ENCODE measurements at regions not wholly inside any gene's neighbourhood (a gene's known extent, or its start where the extent isn't known, plus 50 kb on each side); places are given as distances from the start of the nearest gene placed in this dataset.

DNA sequence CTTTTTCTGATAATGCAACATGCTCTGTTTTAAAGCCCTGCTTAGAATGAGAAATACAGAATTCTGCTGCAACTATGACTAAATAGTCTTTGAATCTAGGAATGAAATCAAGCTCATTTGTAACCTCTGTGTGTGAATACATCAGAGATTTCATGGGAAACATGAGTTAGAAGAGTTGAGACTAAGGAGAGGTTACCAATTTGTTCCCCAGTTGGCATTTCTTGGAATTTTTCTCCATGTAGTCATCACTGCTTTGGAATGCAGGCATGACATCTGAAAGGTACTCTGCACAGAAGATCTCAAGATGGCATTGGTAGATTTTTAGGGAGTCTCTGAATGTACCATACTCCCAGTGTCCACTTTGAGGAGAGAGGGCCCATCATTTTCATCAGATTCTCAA lies 237.2 kb downstream of the TFAP2A start:
- Histone ChIP-seq H4K20me1 (ENCODE audit: control insufficient read depth, insufficient read depth, insufficient read length) (no peaks in the 10 kb centered on the region), H2BK15ac (ENCODE audit: low read depth, low read length) (no peak overlapping the region), H3K4me2 (ENCODE audit: insufficient read depth, insufficient read length, low read length) (no peak overlapping the region), H3K27ac (ENCODE audit: insufficient read length, low read depth, low read length) (no peak overlapping the region), H3K18ac (ENCODE audit: insufficient read length, low read depth, low read length) (no peak overlapping the region), H4K91ac (ENCODE audit: insufficient read length, low read depth, low read length) (no peak overlapping the region), H2AK5ac (ENCODE audit: insufficient read length, low read length) (no peak overlapping the region), H3K4ac (ENCODE audit: low read depth, low read length) (no peak overlapping the region), H3K23me2 (ENCODE audit: insufficient read length, low read depth, low read length, poor library complexity, severe bottlenecking) (no peaks in the 10 kb centered on the region), H3K9me3 (ENCODE audit: control insufficient read depth, low read depth, low read length) (no peaks in the 10 kb centered on the region), H3T11ph (ENCODE audit: low read length) (no peak overlapping the region), H3K79me2 (ENCODE audit: insufficient read depth, low read length) (no peaks in the 10 kb centered on the region), H3K9ac (ENCODE audit: extremely low read depth, insufficient read length, low read length) (no peak overlapping the region), H3K23ac (ENCODE audit: insufficient read length, low read depth, low read length) (no peak overlapping the region), H3K79me1 (ENCODE audit: insufficient read depth, low read depth, low read length, poor library complexity, severe bottlenecking) (no peaks in the 10 kb centered on the region), H2BK20ac (ENCODE audit: low read depth, low read length, poor library complexity, severe bottlenecking) (no peak overlapping the region), H2BK120ac (ENCODE audit: low read depth, low read length, poor library complexity, severe bottlenecking) (no peak overlapping the region), H4K8ac (replicated peaks; ENCODE audit: insufficient read length, low read depth, low read length) (no peak overlapping the region), H4K5ac (ENCODE audit: insufficient read length, low read depth, low read length) (no peak overlapping the region), H2BK5ac (ENCODE audit: insufficient read length, low read length) (no peak overlapping the region), H3K27me3 (ENCODE audit: insufficient read depth, low read length) (no peaks in the 10 kb centered on the region), H2BK12ac (ENCODE audit: insufficient read length, low read depth, low read length) (no peak overlapping the region), H2AFZ (ENCODE audit: low read length) (no peak overlapping the region), H3K14ac (ENCODE audit: insufficient read depth, low read length) (no peak overlapping the region), H3K4me1 (ENCODE audit: insufficient read depth, low read length) (no peaks in the 10 kb centered on the region), H3K56ac (ENCODE audit: insufficient read length, low read depth, low read length) (no peak overlapping the region)
- Mint-ChIP-seq H3K36me3 (ENCODE audit: insufficient read depth in 1 of 3, low read depth in 3 of 3) (no peaks in the 10 kb centered on the region), H3K27me3 (ENCODE audit: low read depth) (no peaks in the 10 kb centered on the region), H3K4me1 (peaks cover 6% of the 10 kb centered on the region in 2 experiments), H3K9me3 (no peaks in the 10 kb centered on the region), H3K27ac (no peak overlapping the region), H3K4me3 (no peak overlapping the region)
- DNase-seq = no peak
- no peak for TF ChIP-seq CTCF (conservative IDR thresholded peaks at IDR 0.05)

Measured in H9 (cell line).